Duodenal mucosa (tissue), 2 donors: ENCODE measurements at regions not wholly inside any gene's neighbourhood (a gene's known extent, or its start where the extent isn't known, plus 50 kb on each side); places are given as distances from the start of the nearest gene placed in this dataset.

ENCODE experiments used
- H3K27ac ChIP-seq: one replicate; pipeline ENCODE4 v1.7.0; 2013; ENCODE audit warnings: low read depth, low read length
- H3K27me3 ChIP-seq, 2 donors: one replicate each; pipeline ENCODE4 v1.7.0; 2013; ENCODE audit warnings: low read length in 2 of 2, control low read depth in 1 of 2; ENCODE audit not compliant: insufficient read depth in 2 of 2, control insufficient read depth in 1 of 2
- H3K36me3 ChIP-seq, 2 donors: one replicate each; pipeline ENCODE4 v1.7.0; 2013; ENCODE audit warnings: low read length in 2 of 2, control low read depth in 1 of 2; ENCODE audit not compliant: insufficient read depth in 2 of 2, control insufficient read depth in 1 of 2
- H3K4me1 ChIP-seq, 2 donors: one replicate each; pipeline ENCODE4 v1.7.0; 2013; ENCODE audit warnings: low read length in 2 of 2, control low read depth in 1 of 2; ENCODE audit not compliant: insufficient read depth in 2 of 2, control insufficient read depth in 1 of 2
- H3K4me3 ChIP-seq, 2 donors: one replicate each; pipeline ENCODE4 v1.7.0; 2013; ENCODE audit warnings: low read length in 2 of 2, low read depth in 1 of 2
- H3K9ac ChIP-seq, 2 donors: one replicate each; pipeline ENCODE4 v1.7.0; 2013; ENCODE audit warnings: low read length in 2 of 2, low read depth in 1 of 2
- H3K9me3 ChIP-seq, 2 donors: one replicate each; pipeline ENCODE4 v1.7.0; 2013; ENCODE audit warnings: low read length in 2 of 2, control low read depth in 1 of 2; ENCODE audit not compliant: control insufficient read depth in 1 of 2

- Histone ChIP-seq H3K36me3 (no peaks in the 10 kb centered on the region), H3K4me1 (no peaks in the 10 kb centered on the region), H3K27ac (no peak overlapping the region), H3K4me3 (no peak overlapping the region), H3K27me3 (peaks cover 0 to 3% of the 10 kb centered on the region in 2 donors), H3K9ac (no peak overlapping the region), H3K9me3 (no peaks in the 10 kb centered on the region)
These were observed 131.9 kb upstream of the ZFHX3 start for GRCh38 chr16:73179705-73180331.

GRCh38 chr16:73177729-73178295 lies 129.9 kb upstream of the ZFHX3 start:
- H3K9me3 ChIP-seq = no peaks in the 10 kb centered on the region
- peaks cover 3 to 4% of the 10 kb centered on the region in 2 donors for H3K27me3 ChIP-seq
- H3K9ac ChIP-seq = no peak overlapping the region
- H3K36me3 ChIP-seq = no peaks in the 10 kb centered on the region
- no peak overlapping the region for H3K4me3 ChIP-seq
- no peak overlapping the region for H3K27ac ChIP-seq
- H3K4me1 ChIP-seq = peaks cover 3 to 8% of the 10 kb centered on the region in 2 donors

- H3K4me1 ChIP-seq = peaks cover 12 to 18% of the 10 kb centered on the region in 2 donors
- no peak overlapping the region for H3K4me3 ChIP-seq
- H3K9me3 ChIP-seq = no peaks in the 10 kb centered on the region
- no peak overlapping the region for H3K27ac ChIP-seq
- no peak overlapping the region for H3K9ac ChIP-seq
- H3K36me3 ChIP-seq = no peaks in the 10 kb centered on the region
- peaks cover 3 to 4% of the 10 kb centered on the region in 2 donors for H3K27me3 ChIP-seq
These were observed 128.7 kb upstream of the ZFHX3 start for GRCh38 chr16:73176577-73177013.

- H3K9me3 ChIP-seq = no peaks in the 10 kb centered on the region
- H3K36me3 ChIP-seq = no peaks in the 10 kb centered on the region
- H3K27ac ChIP-seq = no peak overlapping the region
- H3K4me3 ChIP-seq = no peak overlapping the region
- H3K27me3 ChIP-seq = peaks cover 3 to 4% of the 10 kb centered on the region in 2 donors
- peaks cover 12 to 26% of the 10 kb centered on the region in 2 donors for H3K4me1 ChIP-seq
- H3K9ac ChIP-seq = no peak overlapping the region
These were observed 125.2 kb upstream of the ZFHX3 start for GRCh38 chr16:73172973-73173709.

- Histone ChIP-seq H3K9me3 (no peaks in the 10 kb centered on the region), H3K36me3 (no peaks in the 10 kb centered on the region), H3K4me1 (peaks cover 12 to 26% of the 10 kb centered on the region in 2 donors), H3K27ac (peak overlapping the region; percentile 26), H3K9ac (no peak overlapping the region), H3K4me3 (no peak overlapping the region), H3K27me3 (peaks cover 3 to 4% of the 10 kb centered on the region in 2 donors)
These were observed 124.5 kb upstream of the ZFHX3 start for GRCh38 chr16:73172241-73172972.

GRCh38 chr16:73171901-73172240 lies 123.9 kb upstream of the ZFHX3 start:
- peaks cover 3 to 4% of the 10 kb centered on the region in 2 donors for H3K27me3 ChIP-seq
- H3K27ac ChIP-seq = no peak overlapping the region
- no peaks in the 10 kb centered on the region for H3K36me3 ChIP-seq
- H3K4me1 ChIP-seq = peaks cover 12 to 26% of the 10 kb centered on the region in 2 donors
- H3K4me3 ChIP-seq = no peak overlapping the region
- H3K9ac ChIP-seq = no peak overlapping the region
- H3K9me3 ChIP-seq = no peaks in the 10 kb centered on the region

- H3K27ac ChIP-seq = no peak overlapping the region
These were observed 123.5 kb upstream of the ZFHX3 start for GRCh38 chr16:73171380-73171779.

GRCh38 chr16:73170612-73171038 lies 122.7 kb upstream of the ZFHX3 start:
- H3K27ac ChIP-seq = no peak overlapping the region
- peaks cover 12 to 26% of the 10 kb centered on the region in 2 donors for H3K4me1 ChIP-seq
- H3K4me3 ChIP-seq = no peak overlapping the region
- peaks cover 2 to 4% of the 10 kb centered on the region in 2 donors for H3K27me3 ChIP-seq
- no peak overlapping the region for H3K9ac ChIP-seq
- H3K36me3 ChIP-seq = no peaks in the 10 kb centered on the region
- H3K9me3 ChIP-seq = no peaks in the 10 kb centered on the region

More at GRCh38 chr16:73171380-73171779, 123.5 kb upstream of the ZFHX3 start:
- Histone ChIP-seq H3K36me3 (no peaks in the 10 kb centered on the region), H3K4me1 (peaks cover 12 to 26% of the 10 kb centered on the region in 2 donors), H3K9ac (no peak overlapping the region), H3K4me3 (no peak overlapping the region), H3K9me3 (no peaks in the 10 kb centered on the region), H3K27me3 (peaks cover 3 to 4% of the 10 kb centered on the region in 2 donors)

GRCh38 chr16:73166947-73167550 lies 119.1 kb upstream of the ZFHX3 start:
- H3K4me3 ChIP-seq = peak overlapping the region in 1 of 2 donors; percentile 29
- H3K27ac ChIP-seq = no peak overlapping the region

More at GRCh38 chr16:73166947-73167550, 119.1 kb upstream of the ZFHX3 start:
- no peak overlapping the region for H3K9ac ChIP-seq
- H3K27me3 ChIP-seq = no peaks in the 10 kb centered on the region
- H3K36me3 ChIP-seq = no peaks in the 10 kb centered on the region
- no peaks in the 10 kb centered on the region for H3K9me3 ChIP-seq
- peaks cover 2 to 10% of the 10 kb centered on the region in 2 donors for H3K4me1 ChIP-seq
